Loucy (cell line): ENCODE measurements at regions not wholly inside any gene's neighbourhood (a gene's known extent, or its start where the extent isn't known, plus 50 kb on each side); places are given as distances from the start of the nearest gene placed in this dataset.

Experiments
- CTCF ChIP-seq: fragments of 200-600 bp; sonication (generic); conservative IDR thresholded peaks from 2 replicates; pipeline ENCODE4 v1.5.1; 2014; ENCODE audit warnings: mild to moderate bottlenecking, antibody characterized with exemption, low read length
- EZH2phosphoT487 ChIP-seq: fragments of 200-600 bp; IDR thresholded peaks from 2 replicates; pipeline ENCODE4 v1.6.1; 2018; ENCODE audit warnings: antibody characterized with exemption, mild to moderate bottlenecking, moderate library complexity, borderline replicate concordance

- TF ChIP-seq CTCF (no peak), EZH2phosphoT487 (no peak)
Measured at GRCh38 chr16:16857603-16858283, 478.8 kb downstream of the NPIPA7 start.
